ENCODE measurements at regions not wholly inside any gene's neighbourhood (a gene's known extent, or its start where the extent isn't known, plus 50 kb on each side); places are given as distances from the start of the nearest gene placed in this dataset.

- TF ChIP-seq POLR2A (IDR thresholded peaks at IDR 0.05; ENCODE audit: extremely low read depth, insufficient read length) = no peak
- TF ChIP-seq, protein P1, sequence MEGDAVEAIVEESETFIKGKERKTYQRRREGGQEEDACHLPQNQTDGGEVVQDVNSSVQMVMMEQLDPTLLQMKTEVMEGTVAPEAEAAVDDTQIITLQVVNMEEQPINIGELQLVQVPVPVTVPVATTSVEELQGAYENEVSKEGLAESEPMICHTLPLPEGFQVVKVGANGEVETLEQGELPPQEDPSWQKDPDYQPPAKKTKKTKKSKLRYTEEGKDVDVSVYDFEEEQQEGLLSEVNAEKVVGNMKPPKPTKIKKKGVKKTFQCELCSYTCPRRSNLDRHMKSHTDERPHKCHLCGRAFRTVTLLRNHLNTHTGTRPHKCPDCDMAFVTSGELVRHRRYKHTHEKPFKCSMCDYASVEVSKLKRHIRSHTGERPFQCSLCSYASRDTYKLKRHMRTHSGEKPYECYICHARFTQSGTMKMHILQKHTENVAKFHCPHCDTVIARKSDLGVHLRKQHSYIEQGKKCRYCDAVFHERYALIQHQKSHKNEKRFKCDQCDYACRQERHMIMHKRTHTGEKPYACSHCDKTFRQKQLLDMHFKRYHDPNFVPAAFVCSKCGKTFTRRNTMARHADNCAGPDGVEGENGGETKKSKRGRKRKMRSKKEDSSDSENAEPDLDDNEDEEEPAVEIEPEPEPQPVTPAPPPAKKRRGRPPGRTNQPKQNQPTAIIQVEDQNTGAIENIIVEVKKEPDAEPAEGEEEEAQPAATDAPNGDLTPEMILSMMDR (IDR thresholded peaks at IDR 0.05; ENCODE audit: low read depth, low read length) = no peak
Measured at GRCh38 chr19:28871099-28871725, 341.7 kb downstream of the UQCRFS1 start.
